Inflammatory macrophage treated with lipopolysaccharide for 1 hour (primary cell): ENCODE measurements at regions not wholly inside any gene's neighbourhood (a gene's known extent, or its start where the extent isn't known, plus 50 kb on each side); places are given as distances from the start of the nearest gene placed in this dataset.
"Not testable (repeated sequence)": the region's sequence is repeated elsewhere in the genome, so short reads cannot be mapped to it uniquely, and the experiment has no call there.

ENCODE experiments used
- DNase-seq, 2 donors: peaks; one replicate each; pipeline ENCODE4 v3.0.0-alpha.2; 2020 to 2022

DNA sequence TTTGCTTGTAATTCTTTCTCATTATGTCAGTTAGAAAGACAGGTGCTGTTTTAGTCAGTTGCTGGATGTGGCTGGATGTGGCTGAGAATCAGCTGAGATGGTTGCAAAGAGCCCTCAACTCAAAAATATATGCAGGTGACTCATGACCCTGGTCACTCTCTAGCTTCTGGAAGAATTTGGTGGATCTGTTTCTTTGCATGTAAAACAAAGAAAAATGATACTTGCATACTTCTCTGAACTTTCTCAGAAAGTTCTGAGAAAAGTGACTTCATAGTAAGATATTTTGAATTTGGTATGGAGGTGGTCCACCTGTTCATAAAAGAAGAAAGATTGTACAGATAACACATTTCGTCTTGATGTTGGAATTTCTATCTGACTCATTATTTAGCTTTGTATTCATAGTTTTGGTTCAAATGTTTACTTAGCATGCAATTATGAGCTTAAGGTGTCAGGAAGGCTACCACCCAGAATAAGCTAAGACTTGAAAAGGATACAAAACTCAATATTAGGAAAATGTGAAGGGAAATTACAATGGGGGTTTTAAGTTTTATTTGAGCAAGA, 163.2 kb upstream of the OLIG3 start:
- DNase-seq = no peak

- no peak for DNase-seq
Observed at GRCh38 chr6:137658287-137658686, 164.1 kb upstream of the OLIG3 start.

- no peak for DNase-seq
Observed at GRCh38 chr6:137659871-137660270, 165.7 kb upstream of the OLIG3 start.

DNA sequence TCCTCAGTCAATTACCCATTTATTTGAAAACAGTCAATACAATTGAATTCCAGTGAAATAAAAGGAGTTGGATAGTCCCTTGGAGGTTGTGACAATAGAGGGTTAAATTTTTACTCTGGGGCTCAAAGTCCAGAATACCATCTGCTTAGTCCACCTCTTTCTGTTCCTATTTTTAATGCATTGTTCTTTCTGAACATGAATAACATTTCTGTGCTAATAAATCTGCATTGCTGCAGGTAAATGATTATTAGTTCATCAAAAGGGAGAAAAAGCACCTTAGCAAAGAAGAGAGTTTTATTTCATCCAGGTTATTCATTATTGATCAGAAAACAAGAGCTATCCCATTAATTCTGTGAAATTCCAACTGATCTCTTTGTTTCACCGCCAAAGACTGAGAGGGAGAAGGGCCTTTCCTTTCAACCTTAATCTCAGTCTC, 166.1 kb upstream of the OLIG3 start:
- no peak for DNase-seq

- DNase-seq = peak in 1 of 2 donors; percentile 63
Observed at GRCh38 chr6:137661601-137662000, 167.4 kb upstream of the OLIG3 start.

DNA sequence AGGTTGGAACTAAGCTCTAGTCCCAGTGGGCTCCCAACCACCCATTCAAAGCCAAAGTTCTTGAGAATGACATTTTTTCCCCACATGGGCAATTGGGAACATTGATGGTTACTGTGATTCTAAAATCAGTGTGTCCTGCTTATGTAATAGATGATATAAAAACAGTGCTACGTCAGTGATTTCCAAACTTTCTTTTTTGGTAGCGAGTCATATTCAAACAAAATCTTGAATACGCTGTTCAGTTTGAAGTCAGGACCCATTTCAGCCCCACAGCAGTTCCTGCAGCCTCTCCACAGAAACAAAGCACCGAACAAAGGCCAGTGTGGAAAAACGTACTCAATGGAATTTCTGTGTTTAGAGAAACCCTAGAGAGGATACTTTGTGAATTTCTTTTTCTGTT, 170.0 kb upstream of the OLIG3 start:
- DNase-seq = no peak

GRCh38 chr6:137665342-137665934, 171.2 kb upstream of the OLIG3 start:
- DNase-seq = no peak

DNA sequence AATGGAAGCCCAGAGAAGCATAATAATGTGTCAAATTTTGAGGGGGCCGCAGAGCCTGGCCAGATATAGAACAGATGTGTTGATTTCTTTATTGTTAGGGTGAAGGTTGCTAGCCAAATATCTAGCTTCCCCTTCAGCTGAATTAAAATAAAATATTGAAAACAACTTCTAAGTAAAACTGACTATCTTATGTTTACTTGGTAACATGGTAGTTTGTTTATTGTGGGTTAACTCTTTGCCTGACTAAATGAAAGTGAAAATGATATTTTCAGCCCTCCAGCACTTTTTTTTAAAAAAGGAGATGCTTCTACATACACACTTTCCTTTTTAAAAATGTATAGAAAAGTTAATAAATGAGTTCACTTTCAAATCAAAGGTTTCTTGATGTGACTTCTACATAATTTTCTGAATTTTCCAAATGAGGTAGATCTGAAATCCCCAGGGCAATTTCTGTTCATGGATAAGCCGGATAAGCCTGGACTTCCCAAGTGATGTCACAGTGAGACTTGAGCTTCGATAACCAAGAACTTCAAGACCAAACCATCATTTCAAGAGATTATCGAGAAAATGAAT, 172.1 kb upstream of the OLIG3 start:
- DNase-seq = no peak

DNA sequence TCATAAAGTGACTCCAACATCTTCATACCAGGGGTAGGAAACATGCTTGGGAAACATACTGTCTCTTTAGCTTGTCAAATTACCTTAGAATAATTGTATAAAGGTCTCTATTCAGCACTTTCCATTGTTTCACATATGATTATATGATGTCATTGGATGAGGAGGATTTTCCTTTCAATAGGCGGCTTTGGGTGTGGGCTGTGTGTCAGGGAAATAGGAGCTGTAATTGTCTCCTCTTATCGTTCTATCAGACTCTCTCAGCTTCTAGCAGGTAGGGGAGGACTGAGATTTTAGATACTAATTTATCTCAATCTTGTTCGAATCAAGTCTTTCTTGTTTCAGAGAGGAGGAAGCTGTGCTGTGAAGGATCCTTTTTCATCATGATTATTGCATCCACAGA, 179.4 kb upstream of the OLIG3 start:
- DNase-seq = no peak

GRCh38 chr6:137676888-137677287, 182.7 kb upstream of the OLIG3 start:
- DNase-seq = no peak

DNA sequence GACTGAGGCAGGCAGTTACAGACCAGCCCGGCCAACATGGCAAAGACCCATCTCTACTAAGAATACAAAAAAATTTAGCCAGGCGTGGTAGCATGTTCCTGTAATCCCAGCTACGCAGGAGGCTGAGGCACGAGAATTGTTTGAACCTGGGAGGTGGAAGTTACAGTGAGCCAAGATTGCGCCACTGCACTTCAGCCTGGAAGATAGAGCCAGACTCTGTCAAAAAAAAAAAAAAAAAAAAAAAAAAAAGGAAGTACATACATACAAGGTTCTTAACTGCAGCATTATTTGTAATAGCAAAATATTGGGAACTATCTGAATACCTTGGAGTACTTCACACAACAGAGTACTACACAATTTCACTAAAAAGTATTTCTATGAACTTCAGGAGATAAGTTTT, 183.5 kb upstream of the OLIG3 start:
- DNase-seq = peak; percentile 60 to 74

DNA sequence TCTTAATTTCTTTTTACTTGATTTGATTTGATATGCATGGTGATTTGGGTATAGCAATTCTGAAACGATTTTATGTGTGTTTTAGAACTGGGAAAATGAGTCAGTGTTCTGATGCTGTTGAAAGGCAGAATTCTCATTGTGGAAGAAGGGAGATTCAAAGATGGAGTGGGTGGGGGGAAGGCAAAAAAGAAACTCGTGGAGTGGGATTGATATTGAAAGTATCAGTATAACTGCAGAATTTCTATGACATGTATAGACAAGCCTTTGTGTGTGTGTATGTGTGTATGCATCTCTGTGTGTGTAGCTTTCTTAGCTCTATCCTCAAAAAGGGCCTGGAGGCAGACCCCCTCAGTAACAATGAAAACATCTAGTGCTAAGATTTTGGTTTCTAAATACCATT, 184.3 kb upstream of the OLIG3 start:
- peak; percentile 22 to 35 for DNase-seq

- DNase-seq = peak; percentile 60 to 77
Observed at GRCh38 chr6:137680705-137681346, 186.2 kb upstream of the TNFAIP3 start.

GRCh38 chr6:137681445-137682009, 185.5 kb upstream of the TNFAIP3 start:
- DNase-seq = no peak

DNA sequence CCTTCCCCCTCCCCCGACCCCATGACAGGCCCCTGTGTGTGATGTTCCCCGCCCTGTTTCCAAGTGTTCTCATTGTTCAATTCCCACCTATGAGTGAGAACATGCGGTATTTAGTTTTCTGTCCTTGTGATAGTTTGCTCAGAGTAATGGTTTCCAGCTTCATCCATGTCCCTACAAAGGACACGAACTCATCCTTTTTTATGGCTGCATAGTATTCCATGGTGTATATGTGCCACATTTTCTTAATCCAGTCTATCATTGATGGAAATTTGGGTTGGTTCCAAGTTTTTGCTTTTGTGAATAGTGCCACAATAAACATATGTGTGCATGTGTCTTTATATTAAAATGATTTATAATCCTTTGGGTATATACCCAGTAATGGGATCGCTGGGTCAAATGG, 184.4 kb upstream of the TNFAIP3 start:
- DNase-seq = not testable (repeated sequence)

DNA sequence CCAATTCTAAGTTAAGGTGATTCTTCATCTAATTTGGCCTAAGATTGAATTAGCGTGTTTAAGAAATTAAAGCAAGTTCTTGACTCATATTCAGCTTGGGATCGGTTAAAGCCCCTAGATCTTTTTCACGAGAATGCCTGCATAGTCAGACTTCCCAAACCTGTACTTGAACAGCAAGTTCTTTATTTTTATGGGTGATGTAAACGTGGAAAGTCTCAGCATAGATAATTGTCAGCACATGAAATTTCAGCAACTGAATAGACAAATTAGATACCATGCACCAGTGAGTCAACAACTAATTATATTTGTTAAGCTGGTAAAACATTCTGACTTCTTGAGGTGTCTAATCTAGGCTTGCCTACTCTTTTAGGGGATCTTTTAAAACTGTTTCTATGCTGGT, 183.1 kb upstream of the TNFAIP3 start:
- DNase-seq = peak; percentile 36 to 63

DNA sequence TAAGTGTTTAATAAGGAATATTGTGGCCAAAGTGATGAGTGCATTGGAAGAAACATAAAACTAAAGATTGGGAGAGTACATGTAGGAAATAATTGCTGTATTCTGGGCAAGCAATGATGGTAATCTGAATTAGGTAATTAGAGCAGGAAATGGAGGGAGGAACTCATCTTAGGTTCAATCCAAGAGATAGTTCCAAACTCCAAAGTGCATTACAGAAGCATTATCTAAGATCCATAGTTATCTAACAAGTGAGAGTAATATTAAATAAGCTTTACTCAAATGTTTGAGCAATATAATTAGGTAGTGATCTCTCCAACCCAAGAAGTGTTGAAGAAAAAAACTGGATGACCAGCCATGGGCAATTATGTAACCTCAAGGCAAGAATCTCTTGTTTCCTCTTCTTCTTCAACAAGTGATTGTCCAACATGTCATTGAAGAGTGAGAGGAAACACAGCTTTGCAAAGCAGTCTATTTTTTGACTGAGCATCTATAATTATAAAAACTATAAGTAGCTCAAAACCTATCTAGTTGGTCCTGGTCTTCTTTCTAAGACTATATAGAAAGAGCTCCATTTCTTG, 181.2 kb upstream of the TNFAIP3 start:
- peak; percentile 43 to 47 for DNase-seq

DNA sequence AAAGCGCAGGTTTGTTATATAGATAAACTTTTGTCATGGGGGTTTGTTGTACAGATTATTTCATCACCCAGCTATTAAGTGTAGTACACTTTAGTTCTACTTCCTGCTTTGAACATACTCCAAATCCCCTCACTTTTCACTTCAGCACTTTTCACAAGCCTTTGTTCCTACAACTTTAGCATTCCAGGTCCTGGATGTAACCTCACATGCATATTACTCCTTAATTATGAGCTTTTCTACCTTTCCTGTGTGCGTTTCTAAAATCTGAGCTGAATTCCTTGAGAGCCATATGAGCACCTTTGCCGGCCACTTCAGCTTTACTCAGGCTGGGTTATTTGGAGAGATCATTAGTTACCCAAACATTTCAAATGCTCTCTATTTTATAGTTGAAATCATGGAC, 179.2 kb upstream of the TNFAIP3 start:
- no peak for DNase-seq

DNA sequence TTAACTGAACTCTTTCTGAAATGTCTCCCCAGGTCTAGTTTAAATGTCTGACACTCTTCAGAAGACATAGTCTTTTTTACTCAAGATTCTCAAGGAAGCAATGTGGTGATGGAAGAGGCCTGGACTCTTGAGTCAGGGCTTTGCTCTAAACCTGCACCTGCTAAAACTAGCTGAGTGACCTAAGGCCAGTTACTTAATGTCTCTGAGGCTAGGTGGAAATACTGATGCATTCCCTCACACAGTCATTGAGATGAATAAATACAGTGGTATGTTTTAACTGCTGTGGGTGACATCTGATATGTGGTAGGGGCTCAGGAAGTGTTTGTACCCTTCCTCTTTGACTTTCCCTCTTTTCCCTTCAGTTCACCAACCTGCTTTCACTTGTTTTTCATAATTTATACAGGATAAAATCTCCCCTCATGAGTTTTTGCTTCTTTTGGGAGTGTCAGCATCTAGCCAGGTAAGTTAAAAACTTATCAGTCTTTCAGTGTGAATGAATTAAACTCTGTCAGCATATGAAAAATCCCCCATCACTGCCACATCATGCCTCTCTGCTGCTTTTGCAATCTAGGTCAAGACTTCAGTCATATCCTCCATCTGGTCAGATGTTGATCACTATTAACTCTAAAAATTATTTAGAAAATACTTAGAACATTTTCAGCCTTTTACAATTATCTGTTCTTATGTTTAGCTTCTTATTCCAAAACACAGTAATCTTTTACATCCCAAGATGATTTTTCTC, 178.7 kb upstream of the TNFAIP3 start:
- DNase-seq = peak in 1 of 2 donors; percentile 44

GRCh38 chr6:137689377-137689776, 177.7 kb upstream of the TNFAIP3 start:
- DNase-seq = no peak

GRCh38 chr6:137690034-137690433, 177.0 kb upstream of the TNFAIP3 start:
- no peak for DNase-seq

DNA sequence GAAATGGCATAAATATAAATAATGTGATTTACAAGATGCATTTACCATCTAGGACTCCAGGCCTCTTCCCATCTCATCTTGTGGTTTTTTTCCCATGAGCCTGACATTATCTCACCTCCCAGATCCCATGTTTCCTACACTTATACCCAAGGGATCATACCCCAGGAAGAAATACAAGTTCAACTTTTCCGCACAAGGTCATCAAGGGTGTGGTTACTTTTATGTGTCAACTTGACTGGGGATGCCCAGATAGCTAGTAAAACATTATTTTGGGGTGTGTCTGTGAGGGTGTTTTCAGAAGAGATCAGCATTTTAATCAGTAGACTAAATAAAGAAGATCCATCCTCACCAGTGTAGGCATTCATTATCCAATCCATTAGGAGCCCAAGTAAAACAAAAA, 176.3 kb upstream of the TNFAIP3 start:
- DNase-seq = no peak

- DNase-seq = no peak
Observed at GRCh38 chr6:137692308-137692707, 174.8 kb upstream of the TNFAIP3 start.
